SK-N-SH treated with all-trans-retinoic acid at 6 μM for 48 hours (cell line): ENCODE measurements at regions not wholly inside any gene's neighbourhood (a gene's known extent, or its start where the extent isn't known, plus 50 kb on each side); places are given as distances from the start of the nearest gene placed in this dataset.

Experiments
- BACH2 ChIP-seq: fragments of 250-450 bp; sonication (Bioruptor Pico); IDR thresholded peaks from 2 replicates; pipeline ENCODE4 v1.9.0; 2021; ENCODE audit warnings: mild to moderate bottlenecking, borderline replicate concordance
- ESRRG ChIP-seq: fragments of 250-450 bp; sonication (Bioruptor Pico); IDR thresholded peaks from 2 replicates; pipeline ENCODE4 v1.6.1; 2021; ENCODE audit warnings: mild to moderate bottlenecking
- OSR1 ChIP-seq: fragments of 250-450 bp; sonication (Bioruptor Pico); IDR thresholded peaks from 2 replicates; pipeline ENCODE4 v1.8.0; 2022; ENCODE audit warnings: moderate library complexity, mild to moderate bottlenecking, inconsistent platforms
- ZNF70 ChIP-seq: fragments of 450-650 bp; formaldehyde crosslinking; IDR thresholded peaks from 2 replicates; pipeline ENCODE4 v1.5.0; 2020; ENCODE audit warnings: mild to moderate bottlenecking, moderate library complexity
- TF ChIP-seq, protein P1 (sequence below): fragments of 250-450 bp; sonication (Bioruptor Pico); IDR thresholded peaks from 2 replicates; pipeline ENCODE4 v1.5.0; 2020; ENCODE audit warnings: mild to moderate bottlenecking, moderate library complexity

DNA sequence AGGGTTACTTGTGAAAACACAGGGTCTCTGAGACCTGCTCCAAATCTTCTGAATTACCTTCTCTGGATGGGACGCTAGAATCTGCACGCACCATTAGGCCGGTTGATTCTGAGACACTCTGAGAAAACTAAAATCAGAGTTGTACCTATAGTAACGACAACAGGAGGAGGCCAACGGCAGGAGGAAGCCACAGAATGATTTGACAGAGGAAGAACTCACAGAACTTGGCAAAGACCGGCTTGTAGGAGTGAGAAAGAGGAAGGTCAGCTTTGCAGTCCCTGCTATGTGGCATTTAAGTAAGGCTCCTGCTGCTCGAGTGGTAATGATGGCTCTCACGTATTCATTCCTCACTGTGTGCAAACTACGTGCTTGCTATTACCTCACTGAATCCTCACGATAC is 483.0 kb downstream of the TMEM114 start:
- TF ChIP-seq, protein P1, sequence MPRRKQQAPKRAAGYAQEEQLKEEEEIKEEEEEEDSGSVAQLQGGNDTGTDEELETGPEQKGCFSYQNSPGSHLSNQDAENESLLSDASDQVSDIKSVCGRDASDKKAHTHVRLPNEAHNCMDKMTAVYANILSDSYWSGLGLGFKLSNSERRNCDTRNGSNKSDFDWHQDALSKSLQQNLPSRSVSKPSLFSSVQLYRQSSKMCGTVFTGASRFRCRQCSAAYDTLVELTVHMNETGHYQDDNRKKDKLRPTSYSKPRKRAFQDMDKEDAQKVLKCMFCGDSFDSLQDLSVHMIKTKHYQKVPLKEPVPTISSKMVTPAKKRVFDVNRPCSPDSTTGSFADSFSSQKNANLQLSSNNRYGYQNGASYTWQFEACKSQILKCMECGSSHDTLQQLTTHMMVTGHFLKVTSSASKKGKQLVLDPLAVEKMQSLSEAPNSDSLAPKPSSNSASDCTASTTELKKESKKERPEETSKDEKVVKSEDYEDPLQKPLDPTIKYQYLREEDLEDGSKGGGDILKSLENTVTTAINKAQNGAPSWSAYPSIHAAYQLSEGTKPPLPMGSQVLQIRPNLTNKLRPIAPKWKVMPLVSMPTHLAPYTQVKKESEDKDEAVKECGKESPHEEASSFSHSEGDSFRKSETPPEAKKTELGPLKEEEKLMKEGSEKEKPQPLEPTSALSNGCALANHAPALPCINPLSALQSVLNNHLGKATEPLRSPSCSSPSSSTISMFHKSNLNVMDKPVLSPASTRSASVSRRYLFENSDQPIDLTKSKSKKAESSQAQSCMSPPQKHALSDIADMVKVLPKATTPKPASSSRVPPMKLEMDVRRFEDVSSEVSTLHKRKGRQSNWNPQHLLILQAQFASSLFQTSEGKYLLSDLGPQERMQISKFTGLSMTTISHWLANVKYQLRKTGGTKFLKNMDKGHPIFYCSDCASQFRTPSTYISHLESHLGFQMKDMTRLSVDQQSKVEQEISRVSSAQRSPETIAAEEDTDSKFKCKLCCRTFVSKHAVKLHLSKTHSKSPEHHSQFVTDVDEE (CRISPR knock-in tag) = no peak
- TF ChIP-seq ZNF70 (CRISPR knock-in tag) = no peak
- TF ChIP-seq OSR1 (CRISPR knock-in tag) = no peak
- TF ChIP-seq BACH2 (CRISPR knock-in tag) = no peak
- no peak for TF ChIP-seq ESRRG (CRISPR knock-in tag)
